ENCODE measurements at regions not wholly inside any gene's neighbourhood (a gene's known extent, or its start where the extent isn't known, plus 50 kb on each side); places are given as distances from the start of the nearest gene placed in this dataset.

DNA sequence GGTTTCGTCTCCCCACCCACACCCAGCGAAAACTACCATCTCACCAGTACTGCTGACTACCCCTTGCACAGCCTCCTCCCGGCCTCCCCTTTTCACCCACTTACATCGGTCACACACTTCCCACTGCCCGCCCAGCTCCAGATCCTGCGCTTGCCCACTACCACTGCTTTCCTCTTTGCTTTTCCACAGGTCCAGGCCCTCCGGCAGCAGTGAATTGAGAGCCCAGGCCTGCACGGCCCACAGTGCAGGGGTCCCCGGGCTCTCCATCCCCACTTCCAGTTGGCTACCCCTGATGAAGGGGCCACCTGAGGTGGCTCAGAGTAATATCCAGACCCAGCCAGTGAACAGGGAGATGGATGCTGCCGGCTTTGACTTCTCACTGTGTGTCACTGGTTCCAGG, 120.2 kb upstream of the FSTL4 start:
- DNase-seq, result no peak

DNA sequence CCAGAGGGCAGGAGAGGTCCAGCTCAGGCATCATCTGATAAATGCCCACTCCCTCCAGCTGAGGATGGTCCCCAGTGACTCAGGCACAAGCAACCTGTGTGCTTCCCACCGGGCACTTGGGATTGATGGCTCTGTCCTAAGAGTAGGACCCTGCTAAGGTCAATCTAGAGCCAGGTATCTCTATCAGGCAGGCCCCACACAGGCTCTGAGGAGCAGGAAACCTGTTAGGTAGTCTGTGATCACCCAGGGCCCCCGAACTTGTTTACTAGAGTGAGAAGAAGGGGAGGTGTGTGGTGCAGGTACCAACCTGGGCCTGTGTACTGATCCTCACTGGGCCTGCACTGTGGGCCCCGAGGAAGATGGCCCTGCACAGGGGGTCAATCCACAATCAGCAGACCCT, 119.6 kb upstream of the FSTL4 start:
- DNase-seq, result no peak

DNA sequence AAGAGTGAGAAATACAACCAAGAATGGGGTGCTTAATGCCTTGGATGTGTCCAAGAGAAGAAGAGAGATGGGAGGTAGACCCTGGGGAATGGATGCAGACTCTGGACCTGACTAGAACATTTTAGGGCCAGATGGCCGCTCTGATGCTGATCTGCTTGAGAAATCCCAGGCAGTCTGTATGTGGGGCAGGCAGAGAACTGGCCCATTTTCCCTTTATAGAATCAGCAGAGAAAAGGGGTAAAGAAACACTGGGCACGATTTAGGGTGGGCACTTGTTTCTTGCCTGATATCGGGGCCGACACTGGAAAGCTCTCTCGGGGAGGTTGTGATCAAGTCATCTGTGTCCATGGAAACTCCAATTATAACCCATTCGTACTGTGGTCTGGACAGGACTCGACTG, 118.5 kb upstream of the FSTL4 start:
- DNase-seq, result no peak

- DNase-seq, result no peak
Measured at GRCh38 chr5:133730346-133730745, 118.0 kb upstream of the FSTL4 start.

GRCh38 chr5:133729800-133730199, 117.5 kb upstream of the FSTL4 start:
- no peak for DNase-seq

DNA sequence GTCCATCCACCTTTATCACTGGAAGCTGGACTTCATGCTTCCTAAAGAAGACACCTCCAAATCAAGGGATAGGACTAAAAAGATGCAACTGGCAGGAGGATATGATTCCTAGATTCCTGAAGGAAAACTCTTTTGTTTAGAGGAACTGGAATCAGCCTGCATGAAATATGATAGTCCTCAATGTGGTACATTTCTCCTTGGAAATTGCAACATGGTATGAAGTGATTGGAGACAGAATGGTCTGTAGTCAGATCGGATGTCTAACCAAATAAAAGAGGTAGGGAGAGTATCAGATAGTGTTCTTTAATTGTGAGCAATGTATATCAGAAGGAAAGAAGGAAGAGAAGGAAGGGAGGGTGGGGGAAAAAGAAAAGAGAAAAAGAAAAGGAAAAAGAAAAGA, 116.1 kb upstream of the FSTL4 start:
- no peak for DNase-seq

DNA sequence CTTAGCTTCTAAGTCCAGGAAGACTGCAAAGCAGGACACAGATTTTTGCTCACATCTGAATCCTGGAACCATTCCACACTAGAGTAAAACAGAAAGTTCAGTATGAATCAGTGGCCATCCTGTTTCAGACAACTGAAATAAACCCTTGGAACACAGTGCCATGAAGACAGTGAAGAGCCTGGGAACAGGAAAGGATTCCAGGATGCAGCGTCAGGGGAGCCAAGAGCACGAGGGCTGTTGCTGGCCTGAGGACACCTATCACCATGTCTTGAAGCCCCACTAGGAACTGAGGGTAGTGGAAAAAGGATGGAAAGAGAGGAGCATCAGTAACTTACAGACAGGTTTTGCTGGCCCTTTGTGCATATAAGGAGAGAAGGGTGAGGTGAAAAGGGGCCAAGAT, 115.3 kb upstream of the FSTL4 start:
- no peak for DNase-seq

- no peak for DNase-seq
Measured at GRCh38 chr5:133723651-133724366, 111.5 kb upstream of the FSTL4 start.

- no peak for DNase-seq
Measured at GRCh38 chr5:133723126-133723525, 110.8 kb upstream of the FSTL4 start.

DNA sequence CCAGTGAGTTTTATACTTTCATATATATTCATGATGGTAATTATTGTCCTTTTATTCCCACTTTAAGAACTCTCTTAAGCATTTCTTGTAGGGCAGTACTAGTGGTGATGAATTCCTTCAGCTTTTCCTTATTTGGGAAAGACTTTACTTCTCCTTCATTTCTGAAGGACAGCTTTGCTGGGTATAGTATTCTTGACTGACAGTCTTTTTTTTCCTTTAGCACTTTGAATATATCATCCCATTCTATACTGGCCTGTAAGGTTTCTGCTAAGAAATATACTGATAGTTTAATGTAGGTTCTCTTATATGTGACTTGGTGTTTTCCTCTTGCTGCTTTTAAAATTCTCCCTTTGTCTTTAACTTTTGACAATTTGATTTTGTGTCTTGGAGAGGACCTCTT, 109.0 kb upstream of the FSTL4 start:
- no peak for DNase-seq

GRCh38 chr5:133718457-133718856, 106.1 kb upstream of the FSTL4 start:
- DNase-seq, result no peak

DNA sequence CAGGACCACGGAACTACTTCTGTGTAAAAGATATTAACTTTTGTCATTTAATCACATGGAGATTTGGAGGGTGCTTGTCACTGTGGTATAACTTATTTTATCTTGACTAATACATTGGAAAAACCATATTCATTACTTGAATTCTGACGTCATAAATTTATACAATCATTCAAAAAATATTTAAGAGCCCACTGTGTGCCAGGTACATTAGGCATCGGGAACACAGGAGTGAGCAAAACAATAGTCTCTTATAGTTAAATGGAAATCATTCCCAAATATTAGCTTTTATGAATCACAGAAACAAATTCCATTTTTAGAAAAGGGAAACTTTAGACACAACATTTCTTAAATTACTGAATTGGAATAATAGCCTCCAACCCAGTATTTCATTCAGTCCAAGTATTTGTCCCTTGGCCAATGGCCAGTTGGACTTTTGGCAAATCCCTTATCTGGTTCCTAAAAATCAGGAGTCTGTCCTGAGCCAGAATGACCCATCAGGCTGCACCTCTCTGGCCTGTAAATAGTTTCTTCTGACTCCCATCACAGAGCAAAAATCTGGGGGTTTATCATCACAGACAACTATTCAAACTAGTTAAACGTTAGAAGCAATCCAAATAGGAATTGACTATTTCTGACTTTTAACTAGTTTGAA, 104.3 kb upstream of the FSTL4 start:
- DNase-seq, result no peak

- DNase-seq, result no peak
Measured at GRCh38 chr5:133715616-133716015, 103.3 kb upstream of the FSTL4 start.

DNA sequence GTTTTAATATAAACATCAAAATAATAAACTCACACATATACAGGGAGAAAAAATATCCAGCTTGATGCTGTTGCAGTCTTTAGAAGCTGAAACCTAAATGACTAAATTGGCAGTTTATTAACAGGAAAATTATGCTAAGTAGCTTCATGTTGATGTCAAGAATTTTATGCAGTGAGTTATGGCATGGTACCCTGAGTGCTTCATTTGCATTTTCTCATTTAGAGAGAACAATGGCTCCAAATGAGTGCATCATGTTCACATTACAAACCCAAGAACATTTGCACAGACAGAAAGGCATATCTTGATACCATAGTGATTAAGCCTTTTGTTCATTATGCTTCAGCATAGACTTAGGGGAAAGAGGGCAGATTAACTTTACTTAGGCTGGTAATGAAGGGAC, 102.9 kb upstream of the FSTL4 start:
- DNase-seq, result no peak

GRCh38 chr5:133714161-133714915, 102.0 kb upstream of the FSTL4 start:
- DNase-seq, result no peak

DNA sequence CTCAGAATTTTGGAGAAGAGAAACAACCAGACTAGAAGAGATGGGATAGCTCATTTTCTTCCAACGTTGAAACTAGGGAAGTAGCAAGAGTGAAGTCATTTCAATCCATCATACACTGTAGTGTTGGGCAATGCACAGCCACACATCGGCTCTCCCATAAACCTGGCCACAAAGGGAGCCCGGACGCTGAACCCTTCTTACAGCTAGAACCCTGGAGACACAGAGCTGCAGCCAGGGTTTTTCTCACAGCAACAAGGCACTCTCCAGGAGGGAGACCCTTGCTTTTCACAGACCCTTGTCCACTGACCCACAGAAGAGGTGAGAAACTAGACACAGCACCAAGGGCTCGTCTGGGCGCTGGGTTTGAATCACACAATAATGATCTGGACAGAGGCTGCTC, 101.4 kb upstream of the FSTL4 start:
- no peak for DNase-seq

DNA sequence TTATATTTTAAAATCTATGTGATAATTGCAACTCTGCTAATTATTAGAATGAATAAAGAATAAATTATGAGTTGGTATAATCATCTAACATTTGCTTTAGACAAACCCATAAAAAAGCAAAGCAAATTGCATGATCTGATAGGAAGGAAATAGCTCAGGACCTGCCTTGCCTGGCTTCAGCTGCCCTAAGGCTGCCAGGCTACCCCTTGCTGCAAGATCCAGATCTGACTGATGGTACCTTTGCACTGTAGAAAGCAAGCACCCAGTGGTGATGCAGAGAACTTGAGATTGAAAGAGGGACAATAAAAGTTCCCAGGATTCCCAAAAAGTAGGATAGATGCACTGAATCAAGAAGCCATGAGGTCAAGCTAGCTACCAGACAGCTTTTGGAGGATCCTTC, 100.9 kb upstream of the FSTL4 start:
- DNase-seq, result no peak

DNA sequence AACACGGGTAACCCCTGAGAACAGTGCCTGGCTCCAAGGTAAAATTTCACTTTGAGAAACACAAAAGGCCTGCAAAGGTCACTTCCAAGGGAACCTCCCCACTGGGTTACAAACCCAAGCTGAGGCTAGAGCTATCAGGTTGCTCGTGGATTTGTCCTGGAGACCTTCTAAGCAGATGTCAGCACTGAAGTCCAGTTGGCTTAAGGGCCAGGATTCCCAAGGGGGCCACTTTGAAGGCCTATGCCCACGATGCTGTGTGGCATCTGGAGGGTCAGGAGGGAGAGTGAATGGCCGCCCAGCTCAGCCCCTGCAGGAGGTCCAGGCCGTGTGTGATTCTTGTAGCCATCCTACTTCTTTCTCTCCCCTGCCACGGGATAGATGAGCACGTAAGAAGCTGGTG, 100.2 kb upstream of the FSTL4 start:
- no peak for DNase-seq

GRCh38 chr5:133709209-133709725, 96.9 kb upstream of the FSTL4 start:
- no peak for DNase-seq

GRCh38 chr5:133708331-133708850, 96.0 kb upstream of the FSTL4 start:
- DNase-seq, result no peak

DNA sequence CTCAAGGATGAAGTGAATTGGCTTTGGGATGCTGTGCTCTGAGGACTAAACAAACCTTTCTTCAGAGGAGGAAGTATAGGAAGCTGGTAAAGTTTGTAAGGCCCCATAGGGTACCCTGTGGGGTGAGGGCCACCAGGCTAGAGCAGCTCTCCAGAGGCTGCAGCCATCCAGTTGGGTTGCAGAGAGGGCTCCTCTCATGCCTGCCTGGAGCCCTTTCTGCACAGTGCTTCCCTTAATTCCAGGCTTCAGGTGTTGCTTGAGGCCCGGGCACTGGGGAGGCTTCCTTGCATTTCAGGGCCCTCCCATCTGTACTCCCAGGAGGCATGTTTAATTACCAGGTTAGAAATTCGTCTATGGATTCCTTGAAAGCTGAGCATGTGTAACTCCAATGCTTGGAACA, 95.3 kb upstream of the FSTL4 start:
- no peak for DNase-seq

DNA sequence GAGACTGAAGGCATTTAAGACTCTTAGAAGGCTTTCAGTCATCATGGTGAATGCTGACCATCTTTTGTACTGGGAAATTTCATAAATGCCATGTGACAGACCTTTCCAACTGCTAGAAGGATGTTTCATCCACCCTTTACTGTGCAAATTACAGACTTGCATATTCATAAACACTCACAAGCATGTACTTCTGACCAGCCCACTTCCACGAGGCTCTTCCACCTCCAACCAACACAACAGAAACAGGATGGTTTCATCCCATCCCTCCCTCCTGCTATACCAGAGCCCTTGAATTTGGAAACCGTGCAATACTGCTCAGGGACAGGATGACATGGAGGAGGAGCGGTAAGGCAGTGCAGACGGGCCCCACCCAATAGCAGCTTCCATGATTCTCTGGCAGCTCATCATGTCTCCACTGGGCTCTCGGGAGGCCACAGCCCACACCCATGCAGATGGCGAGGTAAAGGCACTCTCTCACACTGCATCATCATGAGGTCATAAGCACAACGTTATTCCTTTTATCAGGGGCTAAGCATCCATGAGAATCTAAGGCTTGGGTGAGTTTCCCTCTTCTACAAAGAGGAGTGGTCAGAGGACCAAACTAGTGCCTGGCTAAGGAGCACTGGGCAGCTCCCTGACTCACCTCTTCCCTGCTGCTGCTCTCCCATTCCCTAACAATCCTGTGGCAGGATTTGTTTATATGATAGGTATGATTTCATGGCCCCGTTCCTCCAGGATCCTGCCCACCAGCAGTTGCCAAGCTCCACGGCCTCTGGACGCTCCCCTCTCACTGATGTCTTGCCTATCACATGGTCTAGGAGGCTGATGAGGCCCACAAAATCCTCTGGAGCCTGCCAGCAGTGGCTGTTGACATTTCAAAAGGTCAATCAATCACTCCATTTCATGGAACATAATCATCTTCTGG, 94.4 kb upstream of the FSTL4 start:
- no peak for DNase-seq

DNA sequence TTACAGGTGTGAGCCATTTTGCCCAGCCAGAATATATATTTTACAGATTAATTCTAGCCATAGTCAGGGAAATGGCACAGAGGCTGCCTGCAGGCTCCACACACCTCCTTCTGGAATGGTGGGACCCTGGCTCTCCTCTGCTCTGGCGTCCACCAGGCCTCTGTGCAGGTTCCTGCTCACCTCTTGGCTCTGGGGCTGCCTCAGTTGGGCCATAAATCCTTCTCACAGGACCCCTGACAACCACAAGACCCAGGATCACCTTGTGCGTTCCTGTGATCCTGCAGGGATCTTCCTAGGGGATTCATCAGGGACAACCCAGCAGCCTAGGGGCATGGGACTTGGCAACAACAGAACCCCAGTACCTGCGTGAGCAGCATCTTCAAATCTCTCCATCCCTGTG, 93.0 kb upstream of the FSTL4 start:
- no peak for DNase-seq

Measured in CD4-positive, alpha-beta T cell treated with Interleukin-1 beta for 1 hour (primary cell).